ENCODE measurements at regions not wholly inside any gene's neighbourhood (a gene's known extent, or its start where the extent isn't known, plus 50 kb on each side); places are given as distances from the start of the nearest gene placed in this dataset.
A peak's percentile ranks its signal among the peaks of the same experiment; 100 is the strongest.

DNA sequence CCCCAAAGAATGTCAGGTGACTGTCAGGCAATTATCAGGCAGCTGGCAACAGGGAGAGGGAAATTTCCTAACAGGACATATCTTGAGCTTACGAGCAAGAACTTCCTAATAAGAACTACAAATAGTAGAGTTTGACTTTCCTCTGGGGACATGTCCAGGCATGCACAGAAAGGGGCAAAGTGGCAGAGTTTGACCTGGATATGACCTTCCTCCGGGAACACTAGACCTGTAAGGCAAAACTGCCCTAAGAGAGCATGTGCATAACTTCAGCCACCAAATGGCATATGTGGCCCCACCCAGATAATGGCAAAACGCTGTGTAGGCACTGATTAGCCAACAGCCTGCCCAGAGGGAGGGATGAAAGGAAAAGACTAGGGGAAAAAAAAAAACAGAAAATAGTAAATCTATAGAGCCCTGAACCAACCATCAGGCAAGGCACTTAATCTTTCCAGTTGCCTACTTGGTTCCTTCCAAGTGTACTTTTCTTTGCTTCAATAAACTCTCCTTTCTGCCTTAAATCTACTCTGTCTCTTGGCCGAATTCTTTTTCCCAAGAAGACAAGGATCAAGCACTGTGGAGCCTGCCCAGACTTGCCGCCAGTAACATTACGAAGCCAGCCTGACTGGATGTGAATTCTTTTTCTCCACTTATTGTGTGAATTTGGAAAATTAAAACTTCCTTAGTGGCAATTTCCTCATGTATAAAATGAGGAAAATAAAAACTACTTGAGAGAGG lies 164.1 kb downstream of the SPTSSA start (continued):
- TF ChIP-seq ZNF704 (CRISPR knock-in tag; IDR thresholded peaks at IDR 0.05; ENCODE audit: borderline replicate concordance) = no peak
- TF ChIP-seq HNRNPLL (IDR thresholded peaks at IDR 0.05; ENCODE audit: low read depth, low read length, poor library complexity, severe bottlenecking) = no peak
- TF ChIP-seq ZNF101 (CRISPR knock-in tag; IDR thresholded peaks at IDR 0.05; ENCODE audit: borderline replicate concordance, low read depth) = no peak
- TF ChIP-seq, protein P1, sequence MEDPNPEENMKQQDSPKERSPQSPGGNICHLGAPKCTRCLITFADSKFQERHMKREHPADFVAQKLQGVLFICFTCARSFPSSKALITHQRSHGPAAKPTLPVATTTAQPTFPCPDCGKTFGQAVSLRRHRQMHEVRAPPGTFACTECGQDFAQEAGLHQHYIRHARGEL (CRISPR knock-in tag; IDR thresholded peaks at IDR 0.05) = peak; percentile 33; the same call in 1 of the 2 replicates
- peak; percentile 72; the same call in 1 of the 2 replicates for TF ChIP-seq NR0B2 (CRISPR knock-in tag; IDR thresholded peaks at IDR 0.05)
- TF ChIP-seq, protein P2, sequence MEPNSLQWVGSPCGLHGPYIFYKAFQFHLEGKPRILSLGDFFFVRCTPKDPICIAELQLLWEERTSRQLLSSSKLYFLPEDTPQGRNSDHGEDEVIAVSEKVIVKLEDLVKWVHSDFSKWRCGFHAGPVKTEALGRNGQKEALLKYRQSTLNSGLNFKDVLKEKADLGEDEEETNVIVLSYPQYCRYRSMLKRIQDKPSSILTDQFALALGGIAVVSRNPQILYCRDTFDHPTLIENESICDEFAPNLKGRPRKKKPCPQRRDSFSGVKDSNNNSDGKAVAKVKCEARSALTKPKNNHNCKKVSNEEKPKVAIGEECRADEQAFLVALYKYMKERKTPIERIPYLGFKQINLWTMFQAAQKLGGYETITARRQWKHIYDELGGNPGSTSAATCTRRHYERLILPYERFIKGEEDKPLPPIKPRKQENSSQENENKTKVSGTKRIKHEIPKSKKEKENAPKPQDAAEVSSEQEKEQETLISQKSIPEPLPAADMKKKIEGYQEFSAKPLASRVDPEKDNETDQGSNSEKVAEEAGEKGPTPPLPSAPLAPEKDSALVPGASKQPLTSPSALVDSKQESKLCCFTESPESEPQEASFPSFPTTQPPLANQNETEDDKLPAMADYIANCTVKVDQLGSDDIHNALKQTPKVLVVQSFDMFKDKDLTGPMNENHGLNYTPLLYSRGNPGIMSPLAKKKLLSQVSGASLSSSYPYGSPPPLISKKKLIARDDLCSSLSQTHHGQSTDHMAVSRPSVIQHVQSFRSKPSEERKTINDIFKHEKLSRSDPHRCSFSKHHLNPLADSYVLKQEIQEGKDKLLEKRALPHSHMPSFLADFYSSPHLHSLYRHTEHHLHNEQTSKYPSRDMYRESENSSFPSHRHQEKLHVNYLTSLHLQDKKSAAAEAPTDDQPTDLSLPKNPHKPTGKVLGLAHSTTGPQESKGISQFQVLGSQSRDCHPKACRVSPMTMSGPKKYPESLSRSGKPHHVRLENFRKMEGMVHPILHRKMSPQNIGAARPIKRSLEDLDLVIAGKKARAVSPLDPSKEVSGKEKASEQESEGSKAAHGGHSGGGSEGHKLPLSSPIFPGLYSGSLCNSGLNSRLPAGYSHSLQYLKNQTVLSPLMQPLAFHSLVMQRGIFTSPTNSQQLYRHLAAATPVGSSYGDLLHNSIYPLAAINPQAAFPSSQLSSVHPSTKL (CRISPR knock-in tag; IDR thresholded peaks at IDR 0.05) = no peak
- TF ChIP-seq DRAP1 (CRISPR knock-in tag; IDR thresholded peaks at IDR 0.05) = no peak
- TF ChIP-seq PAWR (CRISPR knock-in tag; IDR thresholded peaks at IDR 0.05; ENCODE audit: borderline replicate concordance) = no peak
- peak; percentile 80 for TF ChIP-seq ZMYM4 (CRISPR knock-in tag; IDR thresholded peaks at IDR 0.05)
- TF ChIP-seq POGZ (CRISPR knock-in tag; IDR thresholded peaks at IDR 0.05) = peak; percentile 29; the same call in 1 of the 2 replicates
- no peak for TF ChIP-seq ETV5 (CRISPR knock-in tag; IDR thresholded peaks at IDR 0.05; ENCODE audit: borderline replicate concordance)
- no peak for TF ChIP-seq IKZF1 (IDR thresholded peaks at IDR 0.05)
- no peak for TF ChIP-seq GTF3A (CRISPR knock-in tag; conservative IDR thresholded peaks at IDR 0.05)
- TF ChIP-seq, protein P3, sequence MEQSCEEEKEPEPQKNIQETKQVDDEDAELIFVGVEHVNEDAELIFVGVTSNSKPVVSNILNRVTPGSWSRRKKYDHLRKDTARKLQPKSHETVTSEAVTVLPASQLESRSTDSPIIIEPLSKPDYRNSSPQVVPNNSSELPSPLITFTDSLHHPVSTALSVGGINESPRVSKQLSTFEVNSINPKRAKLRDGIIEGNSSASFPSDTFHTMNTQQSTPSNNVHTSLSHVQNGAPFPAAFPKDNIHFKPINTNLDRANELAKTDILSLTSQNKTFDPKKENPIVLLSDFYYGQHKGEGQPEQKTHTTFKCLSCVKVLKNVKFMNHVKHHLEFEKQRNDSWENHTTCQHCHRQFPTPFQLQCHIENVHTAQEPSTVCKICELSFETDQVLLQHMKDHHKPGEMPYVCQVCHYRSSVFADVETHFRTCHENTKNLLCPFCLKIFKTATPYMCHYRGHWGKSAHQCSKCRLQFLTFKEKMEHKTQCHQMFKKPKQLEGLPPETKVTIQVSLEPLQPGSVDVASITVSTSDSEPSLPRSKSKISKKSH (CRISPR knock-in tag; IDR thresholded peaks at IDR 0.05; ENCODE audit: borderline replicate concordance) = no peak
- TF ChIP-seq HNRNPL (IDR thresholded peaks at IDR 0.05; ENCODE audit: low read depth, low read length) = no peak
- TF ChIP-seq NR2F2 (IDR thresholded peaks at IDR 0.05; ENCODE audit: borderline replicate concordance, low read depth) = no peak
- TF ChIP-seq ZBTB42 (CRISPR knock-in tag; IDR thresholded peaks at IDR 0.05) = no peak
- TF ChIP-seq ZBTB21 (CRISPR knock-in tag; IDR thresholded peaks at IDR 0.05) = no peak
- TF ChIP-seq ZNF253 (CRISPR knock-in tag; IDR thresholded peaks at IDR 0.05; ENCODE audit: borderline replicate concordance) = no peak
- TF ChIP-seq GATAD2A (CRISPR knock-in tag; IDR thresholded peaks at IDR 0.05) = no peak
- no peak for TF ChIP-seq HDAC2 (CRISPR knock-in tag; IDR thresholded peaks at IDR 0.05)
- TF ChIP-seq FOXM1 (CRISPR knock-in tag; IDR thresholded peaks at IDR 0.05) = no peak

Data from HepG2 (cell line).